Stimulated activated naive CD8-positive, alpha-beta T cell treated with anti-CD3 and anti-CD28 coated beads, Interleukin-15, Interleukin-2, amounts not matched to agents 100 ng/mL and 50 ng/mL, for 24 hours (primary cell): ENCODE measurements at regions not wholly inside any gene's neighbourhood (a gene's known extent, or its start where the extent isn't known, plus 50 kb on each side); places are given as distances from the start of the nearest gene placed in this dataset.

ENCODE experiments used
- H3K27ac Mint-ChIP-seq: one replicate; pipeline ENCODE4 v1.8.0; 2021; ENCODE audit warnings: mild to moderate bottlenecking, mixed read lengths
- H3K27me3 Mint-ChIP-seq: one replicate; pipeline ENCODE4 v1.8.0; 2021; ENCODE audit warnings: mixed read lengths
- H3K36me3 Mint-ChIP-seq: one replicate; pipeline ENCODE4 v1.8.0; 2021; ENCODE audit warnings: low read depth, mixed read lengths
- H3K4me1 Mint-ChIP-seq: one replicate; pipeline ENCODE4 v1.8.0; 2021; ENCODE audit warnings: low read depth, mixed read lengths
- H3K4me3 Mint-ChIP-seq: one replicate; pipeline ENCODE4 v1.8.0; 2021; ENCODE audit warnings: mild to moderate bottlenecking, mixed read lengths
- H3K9me3 Mint-ChIP-seq: one replicate; pipeline ENCODE4 v1.8.0; 2021; ENCODE audit warnings: mixed read lengths

DNA sequence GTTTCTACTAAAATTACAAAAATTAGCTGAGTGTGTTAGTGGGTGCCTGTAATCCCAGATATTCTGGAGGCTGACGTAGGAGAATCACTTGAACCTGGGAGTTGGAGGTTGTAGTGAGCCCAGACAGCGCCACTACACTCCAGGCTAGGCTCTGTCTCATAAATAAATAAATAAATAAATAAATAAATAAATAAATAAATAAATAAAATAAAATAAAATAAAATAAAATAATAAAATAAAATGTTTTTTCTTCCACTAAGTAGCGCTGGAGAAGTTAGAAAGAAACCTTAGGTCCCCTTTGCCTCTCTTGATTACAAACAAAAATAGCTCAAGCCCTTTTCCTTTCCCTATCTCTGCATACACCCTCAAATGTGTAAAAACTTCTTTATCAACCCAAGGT lies 525.9 kb downstream of the IPMK start:
- peaks cover 9% of the 10 kb centered on the region for H3K9me3 Mint-ChIP-seq
- H3K27ac Mint-ChIP-seq, result no peak overlapping the region

DNA sequence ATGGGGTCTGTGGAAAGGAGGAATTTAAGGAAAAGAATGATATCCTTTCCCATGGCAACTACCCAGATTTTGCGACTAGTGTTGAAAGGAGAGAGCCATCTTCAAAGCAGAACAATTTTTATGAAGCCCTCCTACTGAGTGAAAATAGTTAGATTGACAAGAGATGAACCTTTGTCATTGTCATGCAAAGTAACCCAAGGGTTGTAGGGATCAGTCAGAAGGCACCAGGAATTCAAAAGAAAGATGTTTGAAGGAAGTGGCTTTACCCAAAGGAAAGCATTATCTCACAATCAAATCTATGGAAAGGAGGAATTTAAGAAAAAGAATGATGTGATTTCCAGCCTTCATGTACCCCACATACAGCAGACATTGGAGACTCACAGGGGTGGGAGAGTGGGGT lies 544.4 kb downstream of the IPMK start:
- Mint-ChIP-seq H3K27ac (no peak overlapping the region), H3K4me1 (no peaks in the 10 kb centered on the region), H3K36me3 (no peaks in the 10 kb centered on the region), H3K27me3 (no peaks in the 10 kb centered on the region), H3K9me3 (no peaks in the 10 kb centered on the region), H3K4me3 (no peak overlapping the region)

More for the DNA sequence above, 525.9 kb downstream of the IPMK start:
- H3K4me3 Mint-ChIP-seq, result no peak overlapping the region
- H3K4me1 Mint-ChIP-seq, result no peaks in the 10 kb centered on the region
- no peaks in the 10 kb centered on the region for H3K27me3 Mint-ChIP-seq
- H3K36me3 Mint-ChIP-seq, result no peaks in the 10 kb centered on the region

DNA sequence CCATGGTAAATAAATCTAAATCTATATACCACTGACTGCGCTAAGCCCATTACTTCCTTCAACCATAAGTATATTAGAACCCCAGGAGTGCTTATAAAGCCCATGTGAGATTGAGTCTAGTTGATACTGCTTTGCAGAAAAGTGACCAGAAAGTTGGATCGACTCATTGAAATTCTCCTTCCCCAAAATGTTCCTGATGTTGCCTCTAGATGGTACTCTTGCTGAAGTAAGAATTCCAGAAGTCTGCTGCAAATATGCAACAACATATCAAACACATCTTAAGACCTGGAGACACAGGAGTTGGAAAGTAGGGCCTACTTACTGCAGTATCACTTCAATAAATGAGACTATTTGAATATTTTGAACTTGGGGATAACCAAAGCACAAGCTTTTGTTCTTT lies 550.8 kb downstream of the IPMK start:
- H3K4me1 Mint-ChIP-seq, result no peaks in the 10 kb centered on the region

DNA sequence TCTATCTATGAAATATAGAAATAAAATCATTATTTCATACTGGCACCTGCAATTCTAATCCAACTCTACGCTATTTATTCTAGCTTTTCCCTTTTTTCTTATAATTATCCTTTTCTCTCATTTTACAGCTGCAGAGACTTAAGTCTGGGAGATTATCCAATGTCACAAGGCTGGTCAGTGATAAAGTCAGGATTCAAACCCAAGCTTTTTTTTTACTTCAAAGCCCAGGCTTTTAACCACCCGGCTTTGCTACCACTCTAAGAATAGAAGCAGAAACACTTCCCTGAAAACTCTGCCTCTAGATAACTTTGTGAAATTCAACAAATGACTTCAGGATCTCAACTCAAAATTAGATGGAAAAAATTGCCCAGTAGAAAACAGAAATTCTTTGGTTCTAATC lies 552.5 kb downstream of the IPMK start:
- H3K27ac Mint-ChIP-seq, result no peak overlapping the region
- H3K4me1 Mint-ChIP-seq, result no peaks in the 10 kb centered on the region
- H3K36me3 Mint-ChIP-seq, result no peaks in the 10 kb centered on the region
- H3K9me3 Mint-ChIP-seq, result peaks cover 5% of the 10 kb centered on the region
- no peak overlapping the region for H3K4me3 Mint-ChIP-seq
- no peaks in the 10 kb centered on the region for H3K27me3 Mint-ChIP-seq

More for the DNA sequence above, 550.8 kb downstream of the IPMK start:
- Mint-ChIP-seq H3K36me3 (no peaks in the 10 kb centered on the region), H3K27me3 (no peaks in the 10 kb centered on the region), H3K27ac (no peak overlapping the region), H3K4me3 (no peak overlapping the region), H3K9me3 (no peaks in the 10 kb centered on the region)

DNA sequence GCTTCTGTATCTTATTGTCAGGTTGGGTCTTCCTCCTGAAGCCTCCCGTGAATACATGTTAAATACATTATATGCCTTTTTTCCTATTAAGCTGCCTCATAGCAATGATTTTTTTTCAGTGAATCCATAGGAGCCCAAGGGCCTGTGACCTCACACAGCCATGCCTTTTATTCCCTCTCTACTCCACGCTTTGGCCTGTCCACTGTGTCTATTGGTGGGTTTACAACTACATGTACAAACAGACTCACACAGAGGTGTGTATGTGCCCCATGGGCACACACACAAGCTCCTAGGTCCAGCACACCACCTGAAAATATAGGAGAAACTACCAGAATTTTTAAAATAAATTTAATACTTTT lies 560.4 kb downstream of the IPMK start:
- no peaks in the 10 kb centered on the region for H3K36me3 Mint-ChIP-seq
- peaks cover 5% of the 10 kb centered on the region for H3K9me3 Mint-ChIP-seq
- no peak overlapping the region for H3K27ac Mint-ChIP-seq
- H3K4me3 Mint-ChIP-seq, result no peak overlapping the region
- H3K27me3 Mint-ChIP-seq, result no peaks in the 10 kb centered on the region
- no peaks in the 10 kb centered on the region for H3K4me1 Mint-ChIP-seq

DNA sequence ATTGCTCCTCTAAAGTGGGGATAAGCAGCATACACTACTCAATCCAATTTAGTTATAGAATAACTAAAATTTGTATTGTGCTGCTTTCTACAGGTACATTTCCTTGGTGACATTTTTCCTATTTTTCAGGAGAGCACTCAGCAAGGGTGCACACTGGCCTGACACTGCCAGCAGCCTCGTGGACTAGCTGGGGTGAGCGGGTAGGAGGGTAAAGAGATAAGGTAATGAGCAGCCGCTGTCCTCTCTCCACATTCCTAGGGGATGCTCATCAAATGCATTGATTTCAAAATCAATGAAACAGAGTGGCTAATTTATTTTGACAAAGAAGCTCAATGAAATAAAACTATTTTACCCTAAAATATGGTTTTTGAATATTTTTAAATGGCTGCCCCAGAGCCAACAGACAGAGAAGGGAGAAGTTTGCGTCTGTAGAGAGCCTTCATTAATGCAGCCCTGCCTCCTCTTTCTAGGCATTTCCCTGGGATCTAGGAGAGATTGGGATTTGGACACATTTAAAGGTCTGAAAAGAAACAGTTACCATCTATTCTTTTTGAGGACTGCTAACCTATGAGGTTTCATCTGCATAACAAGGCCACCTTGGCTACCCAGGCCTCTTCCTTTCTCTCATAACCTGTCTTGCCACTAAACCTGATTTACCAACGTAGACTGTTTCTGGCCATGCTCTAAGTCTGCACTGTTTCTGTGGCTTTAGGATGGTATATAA lies 561.0 kb downstream of the IPMK start:
- Mint-ChIP-seq H3K4me1 (no peaks in the 10 kb centered on the region), H3K27ac (no peak overlapping the region), H3K27me3 (no peaks in the 10 kb centered on the region), H3K9me3 (peaks cover 5% of the 10 kb centered on the region), H3K4me3 (no peak overlapping the region), H3K36me3 (no peaks in the 10 kb centered on the region)

DNA sequence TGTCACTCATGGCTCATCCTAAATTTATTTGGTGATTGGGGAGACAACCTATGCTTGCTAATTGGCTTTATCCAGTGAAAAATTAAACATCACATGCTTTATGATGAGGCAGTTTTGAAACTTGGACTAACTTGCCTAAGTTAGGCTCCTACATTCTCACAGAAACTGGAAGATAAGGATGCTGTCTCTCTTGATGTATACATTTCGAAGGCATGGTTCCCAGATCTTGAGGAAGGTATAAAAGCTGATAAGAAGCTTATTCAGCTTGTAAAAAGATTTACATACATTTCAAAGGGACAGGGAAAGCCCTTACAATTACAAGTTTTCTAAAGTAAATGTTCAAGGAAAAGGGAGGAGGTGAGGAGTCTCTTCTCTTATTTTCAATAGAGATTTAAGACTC lies 561.7 kb downstream of the IPMK start:
- H3K9me3 Mint-ChIP-seq, result peaks cover 5% of the 10 kb centered on the region
- H3K27me3 Mint-ChIP-seq, result no peaks in the 10 kb centered on the region
- H3K4me1 Mint-ChIP-seq, result no peaks in the 10 kb centered on the region
- H3K4me3 Mint-ChIP-seq, result no peak overlapping the region
- H3K36me3 Mint-ChIP-seq, result no peaks in the 10 kb centered on the region
- H3K27ac Mint-ChIP-seq, result no peak overlapping the region

DNA sequence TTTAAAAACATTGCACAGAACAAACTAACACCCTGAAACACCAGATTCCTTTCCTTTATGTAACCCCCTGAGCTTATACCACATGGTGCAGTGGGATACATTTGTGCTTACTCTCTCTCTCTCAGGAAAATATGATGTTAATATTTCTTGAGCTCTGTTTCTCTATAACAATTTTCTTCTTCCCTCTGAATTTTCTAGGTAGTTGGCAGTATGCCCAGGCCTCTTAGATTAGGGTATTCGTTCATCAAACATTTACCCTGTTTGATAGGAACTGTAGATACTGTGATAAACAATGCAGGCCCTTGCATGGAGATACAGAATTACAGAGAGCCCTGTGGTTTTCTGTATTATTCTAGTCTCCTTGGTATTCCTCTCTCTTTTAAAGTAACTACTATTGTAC lies 567.8 kb downstream of the IPMK start:
- Mint-ChIP-seq H3K27me3 (no peaks in the 10 kb centered on the region), H3K9me3 (no peaks in the 10 kb centered on the region), H3K4me1 (no peaks in the 10 kb centered on the region), H3K27ac (no peak overlapping the region), H3K36me3 (no peaks in the 10 kb centered on the region), H3K4me3 (no peak overlapping the region)

DNA sequence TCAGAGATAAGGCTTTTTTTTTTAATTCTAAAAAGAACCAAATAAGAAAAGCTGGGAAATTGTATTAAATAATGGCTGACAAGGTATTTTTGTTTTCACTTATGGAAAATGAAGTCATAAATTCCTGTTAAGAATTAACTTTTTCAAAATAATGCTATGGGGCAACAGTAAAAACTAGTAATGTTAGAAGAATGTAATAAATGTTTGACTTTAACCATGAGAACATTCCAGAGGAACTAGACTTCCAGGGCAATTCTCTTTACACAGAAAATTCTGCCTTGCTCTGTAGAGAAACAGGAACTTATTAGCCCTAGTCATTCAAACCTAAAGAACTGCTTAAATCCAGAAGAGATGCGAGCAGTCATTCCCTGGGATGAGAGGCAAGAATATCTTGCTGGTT lies 571.1 kb downstream of the IPMK start:
- H3K27me3 Mint-ChIP-seq, result no peaks in the 10 kb centered on the region

DNA sequence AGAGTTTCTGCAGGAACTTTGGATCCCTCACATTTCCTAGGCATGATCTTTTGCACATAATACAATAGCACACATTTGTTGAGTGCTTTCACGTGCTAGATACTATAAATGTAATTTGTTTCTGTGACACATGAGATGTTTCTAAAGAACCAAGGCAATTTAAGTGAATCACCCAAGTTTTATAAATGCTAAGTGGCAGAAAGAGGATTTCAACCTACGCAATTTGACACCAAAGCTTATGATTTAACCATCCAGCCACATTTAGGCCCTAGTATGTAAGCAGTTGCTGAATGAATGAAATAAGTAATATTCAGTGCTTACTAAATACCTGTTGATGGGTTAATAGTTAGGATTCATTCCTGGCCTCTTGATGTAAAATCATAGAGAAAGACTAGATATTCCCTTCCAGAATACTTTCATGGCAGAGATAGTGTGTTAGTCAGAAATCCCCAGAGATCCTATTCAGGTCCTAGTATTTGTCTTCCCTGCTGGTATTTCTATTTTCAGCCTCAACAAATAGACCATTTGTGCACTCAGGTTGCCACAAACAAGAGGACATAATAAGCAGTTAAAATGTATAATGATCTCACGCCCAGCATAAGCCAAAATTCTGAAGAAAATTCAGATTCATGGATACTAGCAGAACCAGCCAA lies 572.6 kb downstream of the IPMK start:
- H3K4me3 Mint-ChIP-seq, result no peak overlapping the region
- H3K27me3 Mint-ChIP-seq, result no peaks in the 10 kb centered on the region
- H3K4me1 Mint-ChIP-seq, result no peaks in the 10 kb centered on the region
- no peak overlapping the region for H3K27ac Mint-ChIP-seq
- no peaks in the 10 kb centered on the region for H3K9me3 Mint-ChIP-seq
- H3K36me3 Mint-ChIP-seq, result no peaks in the 10 kb centered on the region

More for the DNA sequence above, 571.1 kb downstream of the IPMK start:
- no peak overlapping the region for H3K4me3 Mint-ChIP-seq
- no peak overlapping the region for H3K27ac Mint-ChIP-seq
- no peaks in the 10 kb centered on the region for H3K4me1 Mint-ChIP-seq
- no peaks in the 10 kb centered on the region for H3K36me3 Mint-ChIP-seq
- H3K9me3 Mint-ChIP-seq, result no peaks in the 10 kb centered on the region

DNA sequence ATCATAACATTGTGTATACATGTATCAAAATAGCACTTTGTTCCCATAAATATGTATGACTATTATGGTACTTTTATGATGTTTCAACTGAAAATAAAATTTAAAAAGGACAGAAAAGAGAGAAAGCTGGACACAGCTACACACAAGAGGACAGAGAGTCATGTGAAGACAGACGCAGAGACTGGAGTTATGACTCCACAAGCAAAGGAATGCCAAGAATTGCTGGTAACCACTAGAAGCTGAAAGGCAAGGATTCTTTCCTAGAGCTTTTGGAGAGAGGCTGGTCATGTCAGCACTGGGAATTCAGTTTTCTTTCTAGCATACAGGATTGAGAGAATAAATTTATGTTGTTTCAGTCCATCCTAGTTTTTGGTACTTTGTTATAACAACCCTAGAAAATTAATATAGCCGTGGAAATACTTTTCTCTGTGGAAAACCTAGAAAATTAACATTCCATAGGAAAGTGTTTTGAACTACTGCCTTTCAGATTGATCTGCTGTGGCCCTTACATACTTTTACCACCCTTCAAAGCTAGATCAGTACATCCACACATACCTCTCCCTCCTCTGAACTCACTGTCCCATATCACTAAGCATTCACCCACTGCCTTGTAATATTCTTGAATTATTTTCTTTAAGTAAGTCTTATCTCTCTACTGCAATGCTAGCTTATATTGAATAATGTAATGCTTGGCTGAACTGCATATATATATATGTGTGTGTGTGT lies 575.3 kb downstream of the IPMK start:
- H3K27ac Mint-ChIP-seq, result no peak overlapping the region
- H3K4me1 Mint-ChIP-seq, result no peaks in the 10 kb centered on the region
- no peaks in the 10 kb centered on the region for H3K27me3 Mint-ChIP-seq
- no peak overlapping the region for H3K4me3 Mint-ChIP-seq
- H3K9me3 Mint-ChIP-seq, result no peaks in the 10 kb centered on the region
- H3K36me3 Mint-ChIP-seq, result no peaks in the 10 kb centered on the region

DNA sequence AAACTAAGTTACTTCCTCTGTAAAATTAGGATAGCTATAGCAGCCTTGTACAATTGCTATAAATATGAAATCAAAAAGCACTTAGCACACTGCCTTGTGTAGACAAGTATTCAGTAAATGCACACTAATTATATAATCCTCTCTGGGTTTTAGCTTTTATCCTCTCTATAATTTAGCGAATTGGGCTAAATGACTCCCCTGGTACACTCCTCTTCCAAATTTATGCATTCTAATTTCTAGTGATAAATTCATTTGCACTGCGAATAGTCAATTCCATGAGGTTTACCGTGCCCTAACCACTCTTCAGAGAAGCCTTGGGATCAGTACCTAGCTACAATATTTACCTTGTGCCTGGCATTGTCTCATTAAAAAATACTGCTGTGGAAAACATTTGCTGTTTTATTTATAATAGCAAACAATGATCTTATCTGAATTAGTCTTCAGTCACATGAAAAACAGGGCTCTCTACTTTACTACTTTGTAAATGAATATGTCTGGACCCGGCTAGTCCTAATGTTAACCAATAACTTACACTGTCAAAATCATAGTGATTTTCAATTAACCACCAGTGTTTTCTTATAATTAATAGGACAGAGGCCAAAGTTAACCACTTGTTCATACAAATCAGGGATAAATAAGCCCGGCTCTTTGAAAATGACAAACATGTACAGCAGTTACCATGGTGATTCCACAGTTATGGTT lies 577.9 kb downstream of the IPMK start:
- Mint-ChIP-seq H3K27me3 (no peaks in the 10 kb centered on the region), H3K4me3 (no peak overlapping the region), H3K4me1 (no peaks in the 10 kb centered on the region), H3K27ac (no peak overlapping the region), H3K36me3 (no peaks in the 10 kb centered on the region), H3K9me3 (no peaks in the 10 kb centered on the region)

DNA sequence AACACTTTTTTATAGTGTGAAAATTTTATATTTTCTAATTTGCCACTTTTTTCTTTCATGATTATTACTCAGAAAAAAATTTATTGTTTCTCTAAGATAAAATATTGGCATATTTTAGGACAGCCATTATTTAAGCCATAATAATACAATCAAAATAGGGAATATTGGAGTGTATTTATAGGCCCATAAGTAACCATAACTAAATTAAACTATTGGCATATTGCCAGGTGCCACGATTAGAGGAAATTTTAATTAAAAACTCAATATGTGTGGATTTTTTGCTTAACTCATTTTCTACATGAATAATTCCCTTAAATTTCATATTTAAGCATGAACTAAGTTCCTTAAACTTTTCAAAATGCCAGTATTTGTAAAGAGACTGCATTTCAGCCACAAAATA lies 587.8 kb downstream of the IPMK start:
- Mint-ChIP-seq H3K4me1 (no peaks in the 10 kb centered on the region), H3K9me3 (no peaks in the 10 kb centered on the region), H3K36me3 (no peaks in the 10 kb centered on the region), H3K27me3 (no peaks in the 10 kb centered on the region), H3K4me3 (no peak overlapping the region), H3K27ac (no peak overlapping the region)

DNA sequence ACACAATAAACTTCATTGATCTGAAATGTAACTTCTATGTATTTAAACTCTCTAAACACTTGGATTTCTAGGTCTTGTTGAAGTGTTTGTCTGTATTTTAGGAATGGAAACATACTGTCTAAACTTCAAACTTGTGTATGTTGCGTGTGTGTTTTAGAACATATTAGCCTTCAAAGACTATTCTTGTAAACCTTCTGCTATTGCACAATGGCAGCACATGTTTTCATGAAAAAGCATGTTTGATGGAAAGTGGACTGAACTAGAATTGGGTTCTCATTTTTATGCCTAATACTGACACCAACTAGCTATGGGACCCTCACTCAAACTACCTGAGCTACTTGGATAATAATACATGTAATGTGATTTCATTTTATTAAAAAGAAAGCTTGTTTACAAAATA lies 592.6 kb downstream of the IPMK start:
- H3K36me3 Mint-ChIP-seq, result no peaks in the 10 kb centered on the region
- H3K9me3 Mint-ChIP-seq, result peaks cover 4% of the 10 kb centered on the region
- H3K27me3 Mint-ChIP-seq, result no peaks in the 10 kb centered on the region
- no peaks in the 10 kb centered on the region for H3K4me1 Mint-ChIP-seq
- no peak overlapping the region for H3K4me3 Mint-ChIP-seq
- H3K27ac Mint-ChIP-seq, result no peak overlapping the region

DNA sequence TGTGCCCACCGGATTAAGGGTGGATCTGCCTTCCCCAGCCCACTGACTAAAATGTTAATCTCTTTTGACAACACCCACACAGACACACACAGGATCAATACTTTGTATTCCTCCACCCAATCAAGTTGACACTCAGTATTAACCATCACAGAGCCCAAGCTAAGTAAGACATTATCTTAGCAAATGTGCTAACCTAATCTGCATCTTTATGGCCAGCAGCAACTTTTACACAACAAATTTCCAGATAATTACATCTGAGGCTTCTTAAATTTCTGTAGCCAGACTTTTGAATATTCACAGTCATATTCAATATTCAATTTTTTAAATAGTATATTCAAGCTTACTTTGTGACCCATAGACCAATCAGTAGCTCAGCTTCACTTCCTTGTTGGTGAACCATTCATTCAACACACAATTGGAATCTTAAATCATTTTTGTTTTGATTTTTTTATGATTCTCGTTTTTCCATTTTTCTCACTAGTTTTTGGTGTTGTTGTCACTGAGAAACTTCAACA lies 594.2 kb downstream of the IPMK start:
- Mint-ChIP-seq H3K4me3 (no peak overlapping the region), H3K36me3 (no peaks in the 10 kb centered on the region)

More for the DNA sequence above, 594.2 kb downstream of the IPMK start:
- no peaks in the 10 kb centered on the region for H3K4me1 Mint-ChIP-seq
- no peak overlapping the region for H3K27ac Mint-ChIP-seq
- H3K9me3 Mint-ChIP-seq, result peaks cover 4% of the 10 kb centered on the region
- no peaks in the 10 kb centered on the region for H3K27me3 Mint-ChIP-seq
